ENCODE measurements at regions not wholly inside any gene's neighbourhood (a gene's known extent, or its start where the extent isn't known, plus 50 kb on each side); places are given as distances from the start of the nearest gene placed in this dataset.

- no peak for TF ChIP-seq EZH2 (IDR thresholded peaks at IDR 0.05; ENCODE audit: insufficient read depth, poor library complexity, severe bottlenecking)
- TF ChIP-seq EZH2phosphoT487 (IDR thresholded peaks at IDR 0.05; ENCODE audit: insufficient read depth, low read depth) = no peak
Measured at GRCh38 chr5:124466011-124466410, 280.4 kb downstream of the ZNF608 start.
